DMS 273 (cell line): ENCODE measurements at regions not wholly inside any gene's neighbourhood (a gene's known extent, or its start where the extent isn't known, plus 50 kb on each side); places are given as distances from the start of the nearest gene placed in this dataset.

ENCODE experiments used
- DNase-seq: peaks from one replicate; lab custom pipeline; 2025; ENCODE audit not compliant: unreplicated experiment; lab: John Stamatoyannopoulos, UW

- DNase-seq = no peak
Observed at GRCh38 chr13:36550177-36550576, 117.9 kb downstream of the CCNA1 start.

DNA sequence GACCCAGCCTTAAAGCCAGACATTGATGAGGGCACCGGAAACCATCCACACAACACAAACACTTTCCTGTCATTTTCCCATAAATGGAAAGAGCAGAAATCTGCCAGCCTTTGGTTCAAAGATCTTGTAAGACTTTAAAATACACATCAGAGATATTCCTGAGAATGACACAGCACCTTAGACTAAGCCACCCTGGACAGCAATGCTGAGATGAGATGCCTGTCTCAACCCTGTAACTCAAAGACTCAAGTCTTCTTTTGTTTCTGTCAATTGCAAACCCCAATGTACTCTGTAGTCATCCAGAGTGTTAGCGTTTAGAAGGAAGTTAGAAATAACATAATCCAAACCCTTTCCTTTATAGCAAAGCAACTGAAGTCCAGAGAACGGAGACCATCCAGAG is 119.2 kb downstream of the CCNA1 start:
- DNase-seq = no peak

DNA sequence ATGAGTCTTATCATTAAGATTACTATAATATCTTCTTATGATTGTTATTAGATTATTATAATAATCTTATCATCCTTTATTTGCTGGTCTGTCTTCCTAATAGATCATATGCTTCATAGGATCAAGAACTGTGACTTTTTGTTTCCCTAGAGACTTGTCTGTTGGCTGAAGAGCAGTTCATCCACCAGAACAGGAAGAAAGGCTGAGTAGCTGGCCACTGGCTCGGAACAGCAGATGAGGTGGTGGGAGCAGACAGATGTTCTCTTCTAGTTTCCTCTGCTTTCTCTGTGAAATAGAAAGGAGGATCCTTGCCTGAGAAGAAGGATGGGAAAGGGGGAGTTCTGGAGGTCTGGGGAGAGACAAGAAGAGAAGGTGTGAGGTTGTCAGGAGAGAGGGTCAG is 120.0 kb downstream of the CCNA1 start:
- DNase-seq = no peak

GRCh38 chr13:36553491-36553890 is 120.3 kb upstream of the SERTM1 start:
- no peak for DNase-seq

- peak; percentile 51 for DNase-seq
Observed at GRCh38 chr13:36555151-36555986, 118.5 kb upstream of the SERTM1 start.

DNA sequence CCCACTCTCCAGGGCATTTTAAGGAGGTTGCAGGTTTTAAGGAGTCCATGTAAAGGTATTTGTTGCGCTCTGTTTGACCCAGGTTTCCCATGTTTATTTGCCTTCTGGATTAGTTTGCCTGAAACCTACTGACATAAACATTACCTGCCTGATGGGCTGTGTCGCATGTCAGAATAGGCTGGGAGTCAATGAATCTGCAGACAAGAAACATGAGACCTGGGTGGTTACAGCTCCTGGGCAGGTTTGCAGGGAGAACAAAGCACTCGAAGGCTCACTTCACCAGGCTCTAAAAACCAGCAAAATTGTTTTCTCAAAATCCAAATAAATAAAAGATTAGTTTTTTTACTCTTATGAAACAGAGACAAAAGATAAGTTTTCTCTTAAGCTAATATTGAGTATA is 114.4 kb upstream of the SERTM1 start:
- no peak for DNase-seq

DNA sequence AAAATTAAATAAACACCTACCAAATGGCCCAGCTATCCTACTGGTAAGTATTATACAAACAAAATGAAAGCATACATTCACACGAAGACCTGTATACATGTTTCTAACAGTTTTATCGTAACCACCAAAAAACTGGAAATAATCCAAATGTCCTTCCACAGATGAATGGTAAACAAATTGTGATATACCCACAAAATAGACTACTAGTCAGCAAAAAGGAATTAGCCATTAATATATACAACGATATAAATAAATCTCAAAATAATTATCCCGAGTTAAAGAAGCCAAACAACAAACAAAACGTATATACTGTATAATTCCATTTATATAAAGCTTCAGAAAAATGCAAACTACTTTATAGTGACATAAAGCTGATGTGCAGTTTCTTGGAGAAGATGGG is 106.3 kb upstream of the SERTM1 start:
- no peak for DNase-seq

- DNase-seq = no peak
Observed at GRCh38 chr13:36570489-36570888, 103.3 kb upstream of the SERTM1 start.

DNA sequence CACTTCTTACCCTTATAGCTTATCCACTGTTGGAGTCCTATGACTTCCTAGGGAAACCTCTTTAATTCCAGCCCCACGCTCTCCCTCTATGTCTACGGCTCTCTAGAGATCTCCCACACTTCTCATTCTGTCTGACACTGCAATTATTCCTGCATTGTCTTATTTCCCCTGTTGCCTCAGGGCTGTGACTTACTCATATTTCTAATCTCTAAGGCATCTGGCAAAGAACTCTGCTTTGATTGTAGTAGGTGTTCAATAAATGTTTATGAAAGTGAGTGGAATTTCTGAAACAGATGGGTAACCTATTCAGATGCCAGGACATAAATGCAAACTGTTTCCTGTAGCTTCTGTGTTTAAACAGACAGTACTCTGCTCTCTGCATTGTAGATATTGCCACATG is 102.4 kb upstream of the SERTM1 start:
- DNase-seq = no peak

DNA sequence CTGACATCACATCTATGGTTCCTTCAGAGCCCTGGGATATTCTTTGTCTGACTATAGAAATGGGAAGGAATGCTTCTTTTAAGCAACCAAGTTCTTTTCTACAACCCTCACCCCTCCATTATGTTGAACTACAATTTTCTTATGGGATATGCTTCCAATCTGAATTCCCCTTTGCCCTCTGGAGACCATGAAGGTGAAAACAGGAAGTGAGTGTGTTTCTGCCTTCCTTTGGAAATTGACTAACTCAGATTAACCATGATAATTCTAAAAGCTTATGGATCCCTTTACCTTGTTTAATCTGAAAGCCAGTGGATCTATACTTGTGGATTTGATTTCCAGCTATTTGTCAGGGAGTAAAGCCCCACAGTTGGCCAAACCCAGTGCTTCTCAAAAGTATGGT is 90.8 kb upstream of the SERTM1 start:
- no peak for DNase-seq

GRCh38 chr13:36599641-36600040 is 74.2 kb upstream of the SERTM1 start:
- DNase-seq = no peak

- DNase-seq = no peak
Observed at GRCh38 chr13:36601186-36601585, 72.6 kb upstream of the SERTM1 start.

DNA sequence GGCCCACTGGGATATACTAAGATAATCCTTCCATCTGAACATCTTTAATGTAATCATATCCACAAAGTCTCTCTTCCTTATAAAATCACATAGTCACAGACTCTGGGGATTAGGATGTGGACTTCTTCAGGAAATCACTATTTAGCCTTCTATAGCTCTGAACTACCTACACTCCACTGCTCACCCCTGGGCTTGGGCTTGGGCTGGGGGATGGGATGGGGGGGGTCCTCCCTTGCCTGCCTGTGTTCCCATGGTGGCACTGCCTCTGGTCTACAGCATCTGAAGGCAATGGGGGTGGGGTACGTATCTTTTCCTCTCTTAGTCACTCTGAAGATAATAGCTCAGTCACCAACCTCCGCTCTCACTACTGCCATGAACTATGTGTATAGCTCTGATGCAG is 67.8 kb upstream of the SERTM1 start:
- DNase-seq = no peak

- no peak for DNase-seq
Observed at GRCh38 chr13:36608474-36608873, 65.3 kb upstream of the SERTM1 start.

GRCh38 chr13:36612230-36612629 is 61.6 kb upstream of the SERTM1 start:
- DNase-seq = no peak

DNA sequence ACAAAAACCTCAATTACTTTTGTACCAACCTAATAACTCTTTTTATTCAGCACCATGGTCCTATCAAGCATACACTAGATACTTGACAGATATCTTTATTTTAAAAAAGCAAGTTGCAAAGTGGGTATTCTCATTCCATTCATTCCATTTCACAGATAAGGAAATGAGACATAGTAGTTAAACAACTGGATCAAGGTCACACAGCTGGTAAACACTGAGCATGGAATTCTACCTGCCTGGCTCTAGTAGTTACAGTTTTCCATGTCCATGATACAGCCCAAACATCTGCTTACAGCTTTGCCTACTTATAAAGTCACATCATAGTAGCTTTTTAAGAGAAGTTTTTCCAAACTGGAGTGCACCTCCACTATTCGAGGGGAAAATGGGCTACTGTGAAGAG is 57.1 kb upstream of the SERTM1 start:
- no peak for DNase-seq

DNA sequence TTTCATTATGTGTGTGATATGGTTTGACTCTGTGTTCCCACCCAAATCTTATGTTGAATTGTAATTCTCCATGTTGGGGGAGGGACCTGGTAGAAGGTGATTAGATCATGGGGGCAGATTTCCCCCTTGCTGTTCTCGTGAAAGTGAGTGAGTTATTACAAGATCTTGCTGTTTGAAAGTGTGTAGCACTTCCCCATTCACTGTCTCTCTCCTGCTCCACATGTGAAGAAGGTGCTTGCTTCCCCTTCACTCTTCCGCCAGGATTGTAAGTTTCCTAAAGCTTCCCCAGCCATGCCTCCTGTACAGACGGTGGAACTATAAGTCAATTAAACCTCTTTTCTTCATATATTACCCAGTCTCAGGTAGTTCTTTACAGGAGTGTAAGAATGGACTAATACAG is 54.3 kb upstream of the SERTM1 start:
- no peak for DNase-seq
